ENCODE measurements at regions not wholly inside any gene's neighbourhood (a gene's known extent, or its start where the extent isn't known, plus 50 kb on each side); places are given as distances from the start of the nearest gene placed in this dataset.

DNA sequence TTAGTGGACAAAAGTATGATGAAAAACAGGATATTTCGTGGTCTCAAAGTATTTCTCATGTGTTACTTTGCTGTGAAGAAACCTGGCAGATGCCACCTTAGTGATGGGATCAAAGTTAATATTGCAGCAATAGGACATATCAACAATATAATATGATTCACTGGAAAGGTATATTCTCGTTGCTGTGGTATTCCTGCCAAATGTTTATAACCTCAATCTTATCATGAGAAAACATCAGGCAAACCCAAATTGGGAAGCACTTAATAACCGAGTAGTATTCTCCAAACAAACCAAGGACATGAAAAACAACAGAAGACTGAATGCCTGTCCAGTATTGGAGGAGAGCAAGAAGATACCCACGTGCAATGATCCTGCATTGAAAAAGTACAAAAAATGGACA is 302.6 kb upstream of the MC4R start:
- DNase-seq (ENCODE audit: low read depth in 2 of 2): no peak
- TF ChIP-seq, protein P1, sequence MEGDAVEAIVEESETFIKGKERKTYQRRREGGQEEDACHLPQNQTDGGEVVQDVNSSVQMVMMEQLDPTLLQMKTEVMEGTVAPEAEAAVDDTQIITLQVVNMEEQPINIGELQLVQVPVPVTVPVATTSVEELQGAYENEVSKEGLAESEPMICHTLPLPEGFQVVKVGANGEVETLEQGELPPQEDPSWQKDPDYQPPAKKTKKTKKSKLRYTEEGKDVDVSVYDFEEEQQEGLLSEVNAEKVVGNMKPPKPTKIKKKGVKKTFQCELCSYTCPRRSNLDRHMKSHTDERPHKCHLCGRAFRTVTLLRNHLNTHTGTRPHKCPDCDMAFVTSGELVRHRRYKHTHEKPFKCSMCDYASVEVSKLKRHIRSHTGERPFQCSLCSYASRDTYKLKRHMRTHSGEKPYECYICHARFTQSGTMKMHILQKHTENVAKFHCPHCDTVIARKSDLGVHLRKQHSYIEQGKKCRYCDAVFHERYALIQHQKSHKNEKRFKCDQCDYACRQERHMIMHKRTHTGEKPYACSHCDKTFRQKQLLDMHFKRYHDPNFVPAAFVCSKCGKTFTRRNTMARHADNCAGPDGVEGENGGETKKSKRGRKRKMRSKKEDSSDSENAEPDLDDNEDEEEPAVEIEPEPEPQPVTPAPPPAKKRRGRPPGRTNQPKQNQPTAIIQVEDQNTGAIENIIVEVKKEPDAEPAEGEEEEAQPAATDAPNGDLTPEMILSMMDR (IDR thresholded peaks at IDR 0.05; ENCODE audit: low read depth, low read length): no peak
- no peak overlapping the region for H3K4me3 ChIP-seq (replicated peaks in 1 of 2; ENCODE audit: low read depth in 2 of 2, low read length in 2 of 2)

DNA sequence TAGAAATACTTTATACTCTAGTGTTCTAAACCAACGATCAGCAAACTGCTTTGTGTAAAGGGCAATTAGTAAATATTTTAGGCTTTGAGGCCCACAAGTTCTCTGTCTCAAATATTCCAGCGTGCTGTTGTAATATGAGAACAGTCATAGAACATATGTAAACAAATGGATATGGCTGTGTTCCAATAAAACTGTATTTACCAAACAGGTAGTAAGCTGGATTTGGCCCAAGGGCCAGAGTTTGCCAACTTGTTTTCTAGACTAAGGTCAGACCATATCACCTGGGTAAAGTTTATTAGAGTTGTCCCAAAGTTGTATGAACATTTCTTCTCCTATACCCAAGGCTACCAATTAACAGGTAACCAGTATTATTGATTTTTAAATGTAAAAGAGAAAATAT is 303.2 kb upstream of the MC4R start:
- TF ChIP-seq, protein P1 (IDR thresholded peaks at IDR 0.05; ENCODE audit: low read depth, low read length): no peak
- H3K4me3 ChIP-seq (replicated peaks in 1 of 2; ENCODE audit: low read depth in 2 of 2, low read length in 2 of 2): no peak overlapping the region
- DNase-seq (ENCODE audit: low read depth in 2 of 2): no peak

DNA sequence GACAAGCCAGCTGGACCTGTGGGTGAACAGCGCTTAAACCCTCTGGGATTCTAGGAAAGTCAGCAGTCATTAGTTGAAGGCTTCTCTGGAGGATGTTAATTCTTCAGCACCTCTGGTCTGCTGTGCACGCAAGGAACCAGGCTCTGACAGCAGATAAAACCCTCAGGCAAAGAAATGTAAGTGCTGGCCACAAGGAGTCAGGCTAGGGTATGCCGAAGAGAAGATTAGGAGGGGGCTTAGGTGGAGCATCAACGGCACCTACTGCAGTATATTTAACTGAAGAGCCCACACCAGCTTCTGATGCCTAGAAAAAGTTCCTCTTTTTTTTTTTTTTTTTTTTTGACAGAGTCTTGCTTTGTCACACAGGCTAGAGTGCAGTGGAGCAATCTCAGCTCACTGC is 304.2 kb upstream of the MC4R start:
- TF ChIP-seq, protein P1 (IDR thresholded peaks at IDR 0.05; ENCODE audit: low read depth, low read length): no peak
- no peak overlapping the region for H3K4me3 ChIP-seq (replicated peaks in 1 of 2; ENCODE audit: low read depth in 2 of 2, low read length in 2 of 2)
- no peak for DNase-seq (ENCODE audit: low read depth in 2 of 2)

DNA sequence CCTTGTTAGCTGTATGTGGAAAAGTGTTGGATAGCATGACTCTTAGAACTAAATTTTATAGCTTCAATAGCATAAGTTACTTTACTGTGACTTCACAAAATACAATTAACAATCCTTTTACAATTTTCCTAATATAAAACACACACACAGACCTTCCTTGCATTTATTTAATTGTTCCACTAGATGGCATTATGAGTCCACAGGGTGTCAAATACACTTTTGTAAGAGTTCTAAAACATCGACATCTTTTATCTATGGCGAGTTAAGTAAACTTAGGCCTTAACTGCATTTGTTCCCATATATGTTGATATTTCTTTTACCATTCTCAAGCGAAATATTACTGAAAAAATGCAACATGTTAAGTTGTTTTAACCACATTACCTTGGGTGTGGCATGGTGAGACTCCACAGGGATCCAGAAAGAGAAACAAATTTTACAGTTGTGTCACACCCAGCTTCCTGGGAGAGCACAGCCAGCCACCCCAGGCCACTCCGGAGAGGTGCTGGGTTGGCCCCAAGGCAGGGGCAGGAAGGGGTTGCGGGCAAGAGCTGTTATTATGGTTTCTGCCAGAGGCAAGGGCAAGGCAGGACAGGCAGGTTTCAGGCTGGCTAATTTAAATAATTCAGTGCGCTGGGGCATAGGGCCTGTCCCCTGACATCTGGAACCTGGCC is 312.4 kb upstream of the MC4R start:
- DNase-seq (ENCODE audit: low read depth in 2 of 2): peak; percentile 42 to 58
- TF ChIP-seq, protein P1 (IDR thresholded peaks at IDR 0.05; ENCODE audit: low read depth, low read length): peak; percentile 46
- no peak overlapping the region for H3K4me3 ChIP-seq (replicated peaks in 1 of 2; ENCODE audit: low read depth in 2 of 2, low read length in 2 of 2)

DNA sequence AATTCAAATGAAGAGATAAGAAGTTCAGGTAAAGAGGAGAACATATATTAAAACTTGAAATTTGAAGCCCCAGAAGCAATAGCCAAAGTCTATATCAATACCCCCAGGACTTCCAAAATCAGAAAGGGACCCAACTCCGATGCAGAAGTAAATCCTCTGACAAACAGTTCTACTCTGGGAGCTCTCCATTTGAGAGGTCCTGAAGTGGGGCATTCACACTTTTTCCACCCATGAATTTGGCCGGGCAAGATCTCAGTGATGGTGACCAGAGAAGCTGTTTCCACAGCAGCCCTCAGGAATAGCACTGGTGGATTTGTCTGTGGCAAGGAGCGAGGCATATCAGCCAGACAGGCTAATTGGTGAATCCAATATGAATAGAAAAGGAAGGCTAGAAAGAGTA is 313.6 kb upstream of the MC4R start:
- no peak overlapping the region for H3K4me3 ChIP-seq (replicated peaks in 1 of 2; ENCODE audit: low read depth in 2 of 2, low read length in 2 of 2)
- TF ChIP-seq, protein P1 (IDR thresholded peaks at IDR 0.05; ENCODE audit: low read depth, low read length): no peak
- no peak for DNase-seq (ENCODE audit: low read depth in 2 of 2)

DNA sequence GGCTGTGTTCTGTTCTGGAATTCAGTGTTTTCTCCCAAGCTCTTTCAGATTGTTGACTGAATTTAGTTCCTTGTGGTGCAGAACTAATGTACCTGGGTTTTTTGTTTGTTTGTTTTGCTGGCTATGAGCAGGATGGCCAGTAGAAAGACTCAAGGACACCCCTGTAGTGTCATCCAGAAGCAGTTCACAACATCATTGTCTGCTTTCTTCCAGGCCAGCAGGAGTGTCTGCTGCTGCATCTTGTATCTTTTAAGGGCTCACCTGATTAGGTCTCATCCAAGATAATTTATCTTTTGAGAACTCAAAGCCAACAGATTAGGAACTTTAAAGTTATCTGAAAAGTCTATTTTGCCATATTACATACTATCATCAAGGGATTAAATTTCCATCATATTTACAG is 318.5 kb upstream of the MC4R start:
- no peak for DNase-seq (ENCODE audit: low read depth in 2 of 2)
- no peak overlapping the region for H3K4me3 ChIP-seq (replicated peaks in 1 of 2; ENCODE audit: low read depth in 2 of 2, low read length in 2 of 2)
- TF ChIP-seq, protein P1 (IDR thresholded peaks at IDR 0.05; ENCODE audit: low read depth, low read length): no peak

DNA sequence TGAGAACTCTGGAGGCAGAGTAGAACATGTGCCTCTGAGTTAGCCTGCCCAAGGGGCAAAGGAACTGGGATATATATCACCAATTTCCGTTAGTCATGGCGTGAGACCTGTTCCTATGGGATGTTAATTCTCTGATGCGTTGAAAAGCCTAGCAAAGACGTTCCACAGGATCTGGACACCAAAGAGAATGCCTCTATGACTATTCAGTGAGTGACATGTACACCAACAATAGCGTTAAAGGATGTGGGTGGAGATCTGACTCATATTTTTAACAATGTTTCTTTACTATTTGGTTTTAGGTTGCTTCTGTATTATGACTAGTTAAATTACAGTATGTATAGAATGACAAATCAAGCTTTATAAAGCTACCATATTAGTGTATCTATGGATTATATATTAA is 320.9 kb upstream of the MC4R start:
- DNase-seq (ENCODE audit: low read depth in 2 of 2): peak in 1 of 2 donors; percentile 44
- TF ChIP-seq, protein P1 (IDR thresholded peaks at IDR 0.05; ENCODE audit: low read depth, low read length): no peak
- no peak overlapping the region for H3K4me3 ChIP-seq (replicated peaks in 1 of 2; ENCODE audit: low read depth in 2 of 2, low read length in 2 of 2)

Data from cardiac fibroblast (primary cell).